Progenitor cell of endocrine pancreas (in vitro differentiated cells): ENCODE measurements at regions not wholly inside any gene's neighbourhood (a gene's known extent, or its start where the extent isn't known, plus 50 kb on each side); places are given as distances from the start of the nearest gene placed in this dataset.

Source experiments
- DNase-seq: peaks from one replicate; pipeline ENCODE4 v3.0.0; 2021; ENCODE audit warnings: low spot score; ENCODE audit not compliant: unreplicated experiment
- H3K27ac Mint-ChIP-seq: 2 replicates; pipeline ENCODE4 v1.8.0; 2021; ENCODE audit warnings: mild to moderate bottlenecking, moderate library complexity, mixed read lengths
- H3K27me3 Mint-ChIP-seq: 2 replicates; pipeline ENCODE4 v1.8.0; 2021; ENCODE audit warnings: mixed read lengths
- H3K36me3 Mint-ChIP-seq: 2 replicates; pipeline ENCODE4 v1.8.0; 2022; ENCODE audit warnings: mixed read lengths; ENCODE audit not compliant: insufficient read depth
- H3K4me1 Mint-ChIP-seq: 2 replicates; pipeline ENCODE4 v1.8.0; 2021; ENCODE audit warnings: low read depth, mixed read lengths
- H3K4me3 Mint-ChIP-seq: 2 replicates; pipeline ENCODE4 v1.8.0; 2021; ENCODE audit warnings: low read depth, mild to moderate bottlenecking, moderate library complexity, mixed read lengths
- H3K9me3 Mint-ChIP-seq: 2 replicates; pipeline ENCODE4 v1.8.0; 2021; ENCODE audit warnings: low read depth, mixed read lengths
- CTCF ChIP-seq: fragments of 200-600 bp; sonication (generic); IDR thresholded peaks from one replicate; pipeline ENCODE4 v1.5.0; 2021; ENCODE audit warnings: antibody characterized with exemption, mild to moderate bottlenecking; ENCODE audit not compliant: unreplicated experiment

DNA sequence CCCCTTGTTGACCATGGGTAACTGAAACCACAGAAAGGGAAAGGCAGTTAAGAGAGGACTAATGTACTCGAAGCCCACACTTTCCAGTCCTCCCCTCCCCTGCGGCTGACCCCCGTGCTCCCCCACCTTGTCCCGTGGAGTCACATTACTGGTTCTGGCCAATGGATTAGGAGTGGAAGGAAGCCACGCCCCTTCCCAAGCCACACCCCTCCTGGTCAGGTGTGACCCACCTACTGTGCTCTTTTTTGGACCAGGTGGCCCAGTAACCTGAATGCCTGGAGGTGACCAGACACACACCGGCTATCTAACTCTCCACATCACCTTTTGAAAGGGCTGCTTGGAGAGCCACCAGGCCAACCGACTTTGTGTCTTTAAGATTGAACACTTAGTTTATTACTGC lies 109.3 kb upstream of the MSX1 start:
- Mint-ChIP-seq H3K4me1 (no peaks in the 10 kb centered on the region), H3K27me3 (peaks cover 3% of the 10 kb centered on the region), H3K9me3 (peaks cover 7% of the 10 kb centered on the region), H3K27ac (no peak overlapping the region), H3K36me3 (no peaks in the 10 kb centered on the region), H3K4me3 (no peak overlapping the region)
- no peak for DNase-seq
- TF ChIP-seq CTCF = no peak

DNA sequence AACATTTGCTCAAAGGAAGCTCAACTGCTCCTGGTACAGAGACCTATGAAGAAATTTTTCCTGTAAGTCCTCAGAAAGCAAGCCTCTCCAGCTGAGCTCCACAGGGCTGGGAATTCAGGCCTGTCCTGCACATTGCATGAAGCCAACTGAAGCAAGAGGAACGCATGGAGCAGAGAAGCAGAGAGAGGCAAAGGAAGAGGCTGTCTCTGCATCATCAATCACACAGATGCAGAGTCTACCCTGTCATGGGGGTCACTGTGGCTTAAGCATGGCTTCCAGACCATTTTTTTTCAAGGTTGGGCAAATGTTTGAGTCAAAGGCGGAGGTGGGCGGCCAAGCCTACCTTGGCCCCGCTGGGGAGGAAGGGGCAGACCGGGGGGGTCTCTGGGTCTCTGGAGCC lies 110.3 kb upstream of the MSX1 start:
- peaks cover 1% of the 10 kb centered on the region for H3K36me3 Mint-ChIP-seq
- peaks cover under 1% of the 10 kb centered on the region for H3K27me3 Mint-ChIP-seq
- DNase-seq = no peak
- H3K4me3 Mint-ChIP-seq = no peak overlapping the region
- H3K4me1 Mint-ChIP-seq = no peaks in the 10 kb centered on the region
- peaks cover 10% of the 10 kb centered on the region for H3K9me3 Mint-ChIP-seq
- H3K27ac Mint-ChIP-seq = no peak overlapping the region
- TF ChIP-seq CTCF = no peak

GRCh38 chr4:4746444-4746843 lies 113.0 kb upstream of the MSX1 start:
- Mint-ChIP-seq H3K27me3 (no peaks in the 10 kb centered on the region), H3K4me1 (no peaks in the 10 kb centered on the region), H3K4me3 (no peak overlapping the region), H3K36me3 (peaks cover 1% of the 10 kb centered on the region), H3K27ac (no peak overlapping the region), H3K9me3 (peaks cover 10% of the 10 kb centered on the region)
- no peak for TF ChIP-seq CTCF
- no peak for DNase-seq

DNA sequence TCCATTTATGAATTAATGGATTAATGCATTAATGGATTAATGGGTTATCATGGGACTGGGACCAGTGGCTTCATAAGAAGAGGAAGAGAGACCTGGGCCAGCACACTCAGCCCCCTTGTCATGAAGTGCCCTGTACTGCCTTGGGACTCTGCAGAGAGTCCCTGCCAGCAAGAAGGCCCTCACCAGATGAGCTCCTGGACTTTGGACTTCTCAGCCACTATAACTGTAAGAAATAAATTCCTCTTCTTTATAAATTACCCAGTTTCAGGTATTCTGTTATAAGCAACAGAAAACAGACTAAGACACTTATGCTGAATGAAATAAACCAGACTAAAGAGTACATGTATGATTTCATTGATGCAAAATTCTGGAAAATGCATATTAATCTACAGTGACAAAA lies 119.4 kb upstream of the MSX1 start:
- H3K4me1 Mint-ChIP-seq = no peaks in the 10 kb centered on the region
- peaks cover 1% of the 10 kb centered on the region for H3K36me3 Mint-ChIP-seq
- H3K27me3 Mint-ChIP-seq = no peaks in the 10 kb centered on the region

DNA sequence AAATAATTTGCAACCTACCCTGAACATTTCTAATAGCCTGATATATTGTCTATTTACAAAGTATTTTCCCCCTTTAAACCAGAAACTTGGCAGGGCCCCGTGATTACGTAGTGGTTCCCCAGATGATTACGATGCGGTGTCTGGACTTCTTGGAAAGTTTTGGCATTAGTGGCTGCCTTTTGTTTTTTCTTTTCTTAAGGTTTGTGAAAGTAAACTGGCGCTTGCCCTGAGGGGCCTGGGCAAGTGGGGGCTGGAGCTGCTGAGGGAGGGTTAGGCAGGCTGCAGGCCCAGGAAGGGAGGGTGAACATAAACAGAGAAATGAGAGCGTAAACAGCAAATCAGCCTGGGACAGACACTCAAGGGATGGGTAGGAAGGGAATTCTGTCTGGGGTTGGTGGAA lies 123.6 kb upstream of the MSX1 start:
- H3K9me3 Mint-ChIP-seq = no peaks in the 10 kb centered on the region

More for the DNA sequence above, 119.4 kb upstream of the MSX1 start:
- Mint-ChIP-seq H3K9me3 (peaks cover 3% of the 10 kb centered on the region), H3K27ac (no peak overlapping the region), H3K4me3 (no peak overlapping the region)
- DNase-seq = no peak
- no peak for TF ChIP-seq CTCF

More for the DNA sequence above, 123.6 kb upstream of the MSX1 start:
- no peaks in the 10 kb centered on the region for H3K36me3 Mint-ChIP-seq
- DNase-seq = no peak
- no peaks in the 10 kb centered on the region for H3K27me3 Mint-ChIP-seq
- TF ChIP-seq CTCF = no peak
- no peak overlapping the region for H3K4me3 Mint-ChIP-seq
- no peaks in the 10 kb centered on the region for H3K4me1 Mint-ChIP-seq
- no peak overlapping the region for H3K27ac Mint-ChIP-seq
